ENCODE measurements at regions not wholly inside any gene's neighbourhood (a gene's known extent, or its start where the extent isn't known, plus 50 kb on each side); places are given as distances from the start of the nearest gene placed in this dataset.

DNA sequence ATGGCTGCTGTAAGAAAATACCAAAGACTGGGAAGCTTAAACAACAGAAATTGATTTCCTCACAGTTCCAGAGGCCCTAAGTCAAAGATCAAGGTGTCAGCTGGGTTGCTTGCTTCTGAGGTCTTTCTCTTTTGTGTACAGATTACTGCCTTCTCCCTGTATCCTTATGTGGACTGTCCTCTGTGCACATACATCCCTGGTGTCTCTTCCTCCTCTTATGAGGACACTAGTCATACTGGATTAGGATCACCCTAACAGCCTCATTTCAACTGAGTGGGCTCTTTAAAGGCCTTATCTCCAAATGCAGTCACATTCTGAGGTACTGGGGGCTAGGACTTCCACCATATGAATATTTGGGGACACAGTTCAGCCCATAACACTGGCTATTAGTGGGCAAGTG lies 130.0 kb upstream of the DTNBP1 start:
- no peak for DNase-seq (ENCODE audit: low read depth)
- TF ChIP-seq, protein P1, sequence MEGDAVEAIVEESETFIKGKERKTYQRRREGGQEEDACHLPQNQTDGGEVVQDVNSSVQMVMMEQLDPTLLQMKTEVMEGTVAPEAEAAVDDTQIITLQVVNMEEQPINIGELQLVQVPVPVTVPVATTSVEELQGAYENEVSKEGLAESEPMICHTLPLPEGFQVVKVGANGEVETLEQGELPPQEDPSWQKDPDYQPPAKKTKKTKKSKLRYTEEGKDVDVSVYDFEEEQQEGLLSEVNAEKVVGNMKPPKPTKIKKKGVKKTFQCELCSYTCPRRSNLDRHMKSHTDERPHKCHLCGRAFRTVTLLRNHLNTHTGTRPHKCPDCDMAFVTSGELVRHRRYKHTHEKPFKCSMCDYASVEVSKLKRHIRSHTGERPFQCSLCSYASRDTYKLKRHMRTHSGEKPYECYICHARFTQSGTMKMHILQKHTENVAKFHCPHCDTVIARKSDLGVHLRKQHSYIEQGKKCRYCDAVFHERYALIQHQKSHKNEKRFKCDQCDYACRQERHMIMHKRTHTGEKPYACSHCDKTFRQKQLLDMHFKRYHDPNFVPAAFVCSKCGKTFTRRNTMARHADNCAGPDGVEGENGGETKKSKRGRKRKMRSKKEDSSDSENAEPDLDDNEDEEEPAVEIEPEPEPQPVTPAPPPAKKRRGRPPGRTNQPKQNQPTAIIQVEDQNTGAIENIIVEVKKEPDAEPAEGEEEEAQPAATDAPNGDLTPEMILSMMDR (IDR thresholded peaks at IDR 0.05; ENCODE audit: low read depth, low read length, missing control alignments): no peak
- no peak overlapping the region for H3K4me3 ChIP-seq (ENCODE audit: low read depth, low read length)

DNA sequence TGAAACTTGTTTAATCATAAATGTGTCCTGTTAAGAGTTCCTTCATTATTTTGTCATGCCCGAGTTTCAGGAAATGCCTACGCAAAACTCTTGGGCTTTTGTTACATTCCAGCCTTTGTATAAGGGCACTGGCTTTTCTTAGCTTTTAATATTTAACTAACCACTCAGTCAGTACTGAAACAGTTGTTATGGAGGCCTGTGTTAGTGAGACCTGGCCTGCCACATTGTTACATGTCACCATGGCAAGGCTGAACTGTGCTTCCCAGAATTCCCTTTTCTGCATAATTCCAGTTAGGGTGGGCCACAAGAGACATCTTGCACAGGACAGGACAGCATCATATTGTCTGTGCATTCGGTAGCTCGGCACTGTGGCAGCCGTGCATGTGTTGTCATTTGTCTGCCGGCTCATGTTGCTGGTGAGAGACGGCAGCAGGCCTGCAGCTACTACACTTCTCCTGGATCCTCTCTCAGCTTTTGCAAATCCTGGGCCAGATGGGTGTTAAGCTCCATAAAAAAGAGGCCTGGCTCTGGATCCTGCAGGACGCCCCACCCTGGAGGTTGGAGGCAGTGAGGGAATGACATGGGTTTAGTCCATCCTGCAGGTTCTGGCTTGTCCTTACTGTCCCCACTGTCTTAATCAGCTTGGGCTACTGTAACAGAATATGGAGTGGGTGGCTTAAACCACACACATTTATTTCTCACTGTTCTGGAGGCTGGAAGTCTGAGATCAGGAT lies 128.8 kb upstream of the DTNBP1 start:
- TF ChIP-seq, protein P1 (IDR thresholded peaks at IDR 0.05; ENCODE audit: low read depth, low read length, missing control alignments): no peak
- no peak for DNase-seq (ENCODE audit: low read depth)
- H3K4me3 ChIP-seq (ENCODE audit: low read depth, low read length): no peak overlapping the region

- TF ChIP-seq, protein P1 (IDR thresholded peaks at IDR 0.05; ENCODE audit: low read depth, low read length, missing control alignments): no peak
- no peak overlapping the region for H3K4me3 ChIP-seq (ENCODE audit: low read depth, low read length)
- no peak for DNase-seq (ENCODE audit: low read depth)
These were observed 127.3 kb upstream of the DTNBP1 start for GRCh38 chr6:15790116-15790515.

DNA sequence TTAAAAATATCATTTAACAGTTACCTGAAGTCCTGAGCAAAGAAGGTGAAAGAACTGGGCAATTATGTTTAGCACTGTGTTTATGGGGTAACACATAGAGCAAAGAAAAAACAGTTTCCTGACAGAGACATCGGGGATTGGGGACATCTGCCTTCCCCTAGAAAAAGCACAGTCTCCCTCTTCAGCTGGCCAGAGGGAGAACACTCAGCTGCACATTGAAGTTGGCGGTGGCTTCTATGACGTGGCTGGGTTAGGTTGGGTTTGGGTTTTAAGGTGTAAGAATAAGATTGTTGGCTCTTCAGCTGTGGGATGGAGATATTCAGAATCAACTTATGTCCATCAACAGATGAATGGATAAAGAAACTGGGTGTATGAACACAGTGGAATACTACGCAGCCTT lies 124.0 kb upstream of the DTNBP1 start:
- no peak for DNase-seq (ENCODE audit: low read depth)
- TF ChIP-seq, protein P1 (IDR thresholded peaks at IDR 0.05; ENCODE audit: low read depth, low read length, missing control alignments): no peak
- H3K4me3 ChIP-seq (ENCODE audit: low read depth, low read length): no peak overlapping the region

- TF ChIP-seq, protein P1 (IDR thresholded peaks at IDR 0.05; ENCODE audit: low read depth, low read length, missing control alignments): no peak
- no peak overlapping the region for H3K4me3 ChIP-seq (ENCODE audit: low read depth, low read length)
- no peak for DNase-seq (ENCODE audit: low read depth)
These were observed 120.7 kb upstream of the DTNBP1 start for GRCh38 chr6:15783484-15783883.

GRCh38 chr6:15781890-15782289 lies 119.1 kb upstream of the DTNBP1 start:
- no peak overlapping the region for H3K4me3 ChIP-seq (ENCODE audit: low read depth, low read length)
- TF ChIP-seq, protein P1 (IDR thresholded peaks at IDR 0.05; ENCODE audit: low read depth, low read length, missing control alignments): no peak
- no peak for DNase-seq (ENCODE audit: low read depth)

DNA sequence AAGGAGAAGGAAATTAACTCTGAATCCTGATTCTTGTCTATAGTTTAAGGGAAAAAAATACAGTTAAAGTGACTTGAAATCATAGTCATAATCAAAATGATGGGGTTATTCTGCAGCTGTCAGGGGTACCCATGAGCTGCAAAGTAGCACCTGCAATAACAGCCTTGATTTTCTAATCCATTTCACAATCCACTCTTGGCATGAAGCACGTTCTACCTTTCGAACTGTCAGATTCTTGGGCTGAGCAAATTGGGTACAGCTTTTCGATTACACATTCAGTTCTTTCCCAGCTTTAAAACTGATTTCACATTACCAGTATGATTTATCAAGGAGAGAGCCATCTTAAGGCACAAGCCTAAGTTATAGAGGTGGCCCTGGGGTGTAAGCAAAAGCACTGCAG lies 118.5 kb upstream of the DTNBP1 start:
- TF ChIP-seq, protein P1 (IDR thresholded peaks at IDR 0.05; ENCODE audit: low read depth, low read length, missing control alignments): no peak
- no peak for DNase-seq (ENCODE audit: low read depth)
- no peak overlapping the region for H3K4me3 ChIP-seq (ENCODE audit: low read depth, low read length)

Data from GM12864 (cell line).